Stimulated activated CD8-positive, alpha-beta memory T cell treated with anti-CD3 and anti-CD28 coated beads, Interleukin-12 subunit alpha, Interleukin-12 subunit beta, amount 100 ng/mL, for 4 hours (primary cell): ENCODE measurements at regions not wholly inside any gene's neighbourhood (a gene's known extent, or its start where the extent isn't known, plus 50 kb on each side); places are given as distances from the start of the nearest gene placed in this dataset.
"Not testable (repeated sequence)": the region's sequence is repeated elsewhere in the genome, so short reads cannot be mapped to it uniquely, and the experiment has no call there.

ENCODE experiments used
- DNase-seq: peaks from one replicate; pipeline ENCODE4 v3.0.0-alpha.2; 2020; ENCODE audit warnings: low read depth

GRCh38 chr6:27674882-27675281 lies 202.0 kb upstream of the ZNF184 start:
- DNase-seq, result no peak

GRCh38 chr6:27672113-27672799 lies 199.4 kb upstream of the ZNF184 start:
- DNase-seq, result no peak

- no peak for DNase-seq
These were observed 196.9 kb upstream of the ZNF184 start for GRCh38 chr6:27669624-27670301.

- DNase-seq, result no peak
These were observed 196.4 kb upstream of the ZNF184 start for GRCh38 chr6:27669295-27669623.

DNA sequence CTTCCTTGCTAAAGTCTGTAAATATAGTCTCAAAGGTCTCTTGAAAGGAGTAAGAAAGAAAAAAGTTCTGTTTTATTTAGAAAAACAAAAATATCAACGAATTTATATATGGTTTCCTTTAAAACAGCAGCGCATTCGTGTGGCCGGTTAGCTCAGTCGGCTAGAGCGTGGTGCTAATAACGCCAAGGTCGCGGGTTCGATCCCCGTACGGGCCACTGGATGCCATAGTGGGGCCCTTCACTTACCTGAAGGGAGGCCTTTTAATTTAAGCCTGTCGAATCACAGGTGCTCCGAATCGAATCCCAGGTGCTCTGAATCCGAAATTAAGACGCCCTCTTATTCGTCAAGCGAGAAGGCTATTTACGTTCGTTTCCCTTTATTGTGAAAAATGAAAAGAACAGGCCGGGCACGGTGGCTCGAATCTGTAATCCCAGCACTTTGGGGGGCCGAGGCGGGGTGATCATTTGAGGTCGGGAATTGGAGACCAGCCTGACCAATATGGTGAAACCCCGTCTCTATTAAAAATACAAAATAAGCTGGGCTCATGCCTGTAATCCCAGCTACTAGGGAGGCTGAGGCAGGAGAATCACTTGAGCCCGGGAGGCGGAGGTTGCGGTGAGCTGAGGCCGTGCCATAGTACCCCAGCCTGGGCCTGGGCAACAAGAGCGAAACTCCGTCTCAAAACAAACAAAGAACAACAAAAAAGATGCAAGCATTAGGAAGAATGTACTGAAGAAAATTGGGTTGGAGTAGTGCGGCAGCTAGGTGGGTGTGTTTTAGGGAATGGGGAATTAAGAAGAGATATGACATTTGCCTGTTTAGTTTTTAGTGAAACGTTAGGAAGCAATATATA lies 195.8 kb upstream of the ZNF184 start:
- no peak for DNase-seq

DNA sequence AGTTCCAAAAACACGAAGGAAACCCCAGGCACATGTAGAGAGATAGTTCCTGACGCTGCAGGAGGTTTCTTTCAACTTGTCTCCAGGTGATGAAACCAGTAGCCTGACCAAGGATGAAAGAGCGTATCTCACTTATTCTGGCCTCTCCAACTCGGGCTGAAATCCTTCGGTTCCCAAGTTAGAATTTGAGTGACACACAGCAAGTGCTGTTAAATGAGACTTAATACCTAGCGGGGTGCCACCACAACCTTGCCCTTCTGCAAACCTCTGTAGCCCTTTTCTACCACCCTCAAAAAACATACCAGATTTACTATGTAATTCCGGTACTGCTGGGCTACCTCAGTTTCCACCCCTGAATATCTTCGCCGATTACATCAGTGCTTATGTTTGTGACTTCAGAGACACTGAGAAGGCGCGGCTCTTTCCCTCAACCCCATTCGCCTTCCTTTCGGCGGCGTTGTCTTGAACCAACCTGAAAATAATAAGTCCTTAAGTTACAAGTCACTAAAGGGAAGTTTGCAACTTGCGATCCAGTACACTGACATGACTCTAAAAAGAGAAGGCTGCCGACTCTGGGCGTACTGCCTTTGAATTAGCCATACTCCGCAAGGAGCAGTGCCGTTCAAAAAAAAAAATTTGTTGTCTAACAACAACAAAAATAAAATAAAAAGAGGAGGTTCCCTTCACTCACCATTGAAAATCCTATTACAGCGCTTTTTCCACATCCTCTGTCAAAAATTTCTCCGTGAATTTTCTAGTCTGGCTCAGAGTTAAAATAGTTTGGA lies 194.9 kb upstream of the ZNF184 start:
- no peak for DNase-seq

- DNase-seq, result no peak
These were observed 194.2 kb upstream of the ZNF184 start for GRCh38 chr6:27667016-27667656.

- DNase-seq, result no peak
These were observed 189.9 kb upstream of the ZNF184 start for GRCh38 chr6:27662769-27663168.

DNA sequence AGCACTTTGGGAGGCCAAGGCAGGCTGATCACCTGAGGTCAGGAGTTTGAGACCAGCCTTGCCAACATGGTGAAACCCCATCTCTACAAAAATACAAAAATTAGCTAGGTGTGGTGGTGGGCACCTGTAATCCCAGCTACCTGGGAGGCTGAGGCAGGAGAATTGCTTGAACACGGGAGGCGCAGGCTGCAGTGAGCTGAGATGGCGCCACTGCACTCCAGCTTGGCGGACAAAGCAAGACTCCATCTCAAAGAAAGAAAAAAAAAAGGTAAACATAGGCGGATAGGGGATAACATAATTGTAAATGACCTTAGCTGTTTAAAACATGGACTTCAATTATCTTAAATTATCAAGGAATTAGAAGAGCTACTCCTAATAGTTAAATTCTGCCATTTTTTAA lies 189.3 kb upstream of the ZNF184 start:
- not testable (repeated sequence) for DNase-seq

DNA sequence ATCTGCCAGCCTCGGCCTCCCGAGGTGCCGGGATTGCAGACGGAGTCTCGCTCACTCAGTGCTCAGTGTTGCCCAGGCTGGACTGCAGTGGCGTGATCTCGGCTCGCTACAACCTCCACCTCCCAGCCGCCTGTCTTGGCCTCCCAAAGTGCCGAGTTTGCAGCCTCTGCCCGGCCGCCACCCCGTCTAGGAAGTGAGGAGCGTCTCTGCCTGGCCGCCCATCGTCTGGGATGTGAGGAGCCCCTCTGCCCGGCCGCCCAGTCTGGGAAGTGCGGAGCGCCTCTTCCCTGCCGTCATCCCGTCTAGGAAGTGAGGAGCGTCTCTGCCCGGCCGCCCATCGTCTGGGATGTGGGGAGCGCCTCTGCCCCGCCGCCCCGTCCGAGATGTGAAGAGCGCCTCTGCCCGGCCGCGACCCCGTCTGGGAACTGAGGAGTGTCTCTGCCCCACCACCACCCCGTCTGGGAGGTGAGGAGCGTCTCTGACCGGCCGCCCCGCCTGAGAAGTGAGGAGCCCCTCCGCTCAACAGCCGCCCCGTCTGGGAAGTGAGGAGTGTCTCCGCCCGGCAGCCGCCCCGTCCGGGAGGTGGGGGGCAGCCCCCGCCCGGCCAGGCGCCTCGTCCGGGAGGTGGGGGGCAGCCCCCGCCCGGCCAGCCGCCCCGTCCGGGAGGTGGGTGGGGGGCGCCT lies 180.4 kb upstream of the ZNF184 start:
- not testable (repeated sequence) for DNase-seq

- no peak for DNase-seq
These were observed 178.4 kb upstream of the ZNF184 start for GRCh38 chr6:27651371-27651732.

GRCh38 chr6:27650620-27651370 lies 177.9 kb upstream of the ZNF184 start:
- no peak for DNase-seq

- DNase-seq, result no peak
These were observed 171.6 kb upstream of the ZNF184 start for GRCh38 chr6:27644528-27644927.

- DNase-seq, result no peak
These were observed 170.0 kb upstream of the ZNF184 start for GRCh38 chr6:27642744-27643456.

DNA sequence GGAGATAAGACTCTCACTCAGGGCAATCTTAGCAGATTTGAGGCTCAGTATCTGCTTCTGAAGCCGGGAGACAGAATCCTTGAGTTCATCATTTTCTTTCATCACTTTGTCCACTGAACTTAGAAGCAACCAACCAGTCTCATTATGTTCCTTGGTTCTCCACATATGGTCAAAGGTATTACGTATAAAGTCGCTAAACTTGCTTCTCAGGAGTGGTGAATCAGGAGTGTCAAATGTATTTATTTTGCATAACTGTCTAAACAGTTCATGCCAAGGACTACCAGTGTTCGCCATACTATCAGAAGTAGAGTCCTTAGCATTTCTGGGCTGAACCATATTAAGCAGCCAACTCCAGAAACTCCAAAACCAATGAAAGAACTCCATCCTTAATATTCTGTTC lies 163.0 kb upstream of the ZNF184 start:
- not testable (repeated sequence) for DNase-seq

- DNase-seq, result not testable (repeated sequence)
These were observed 160.3 kb upstream of the ZNF184 start for GRCh38 chr6:27633221-27633688.

- DNase-seq, result no peak
These were observed 158.7 kb upstream of the ZNF184 start for GRCh38 chr6:27631609-27631916.

DNA sequence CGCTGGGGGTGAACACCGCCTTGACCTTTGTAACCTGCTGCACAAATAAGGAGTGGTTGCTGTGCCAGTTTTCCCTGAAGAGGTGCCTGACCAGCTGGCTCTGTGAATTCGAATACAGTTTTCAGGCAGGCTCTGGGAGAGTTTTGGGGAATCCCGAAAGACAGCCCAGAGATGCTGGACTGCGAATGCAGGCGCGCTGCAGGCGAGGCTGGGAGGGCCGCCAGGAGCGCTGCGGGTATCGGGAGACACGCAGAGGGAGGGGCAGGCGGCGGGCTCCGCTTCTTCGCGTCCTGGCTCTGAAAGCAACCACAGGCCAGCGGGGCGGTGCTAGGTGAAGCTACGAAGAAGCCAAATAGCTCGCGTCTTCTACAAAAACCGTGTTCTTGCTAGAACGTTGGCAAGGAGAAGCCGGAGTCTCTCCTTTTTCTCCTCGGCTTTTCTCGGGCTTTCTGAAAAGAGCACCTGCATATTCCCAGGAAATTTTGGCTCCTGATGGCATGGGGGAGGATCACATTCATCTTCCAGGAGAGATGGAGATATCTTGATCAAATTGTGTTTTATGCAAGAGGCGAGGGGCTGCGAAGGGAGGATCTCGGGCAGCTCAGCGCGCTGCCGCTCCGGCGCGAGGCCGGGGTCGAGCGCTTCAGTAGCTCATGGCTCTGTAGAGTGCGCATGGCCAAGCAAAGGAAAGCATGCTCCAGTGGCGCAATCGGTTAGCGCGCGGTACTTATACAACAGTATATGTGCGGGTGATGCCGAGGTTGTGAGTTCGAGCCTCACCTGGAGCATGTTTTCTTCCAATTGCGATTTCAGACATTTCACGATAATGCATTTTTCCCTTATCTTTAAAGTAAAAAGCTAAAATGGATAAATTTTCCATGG lies 158.1 kb upstream of the ZNF184 start:
- no peak for DNase-seq
